OCI-LY1 (cell line): ENCODE measurements at regions not wholly inside any gene's neighbourhood (a gene's known extent, or its start where the extent isn't known, plus 50 kb on each side); places are given as distances from the start of the nearest gene placed in this dataset.

ENCODE experiments used
- H2AFZ ChIP-seq: fragments of 200-600 bp; sonication (generic), shearing (Covaris generic); 2 replicates; pipeline ENCODE4 v1.6.0; 2014; ENCODE audit warnings: antibody characterized with exemption, mild to moderate bottlenecking, low read length
- H3F3A ChIP-seq: fragments of 200-600 bp; sonication (generic), shearing (Covaris generic); 2 replicates; pipeline ENCODE4 v1.6.0; 2014; ENCODE audit warnings: mild to moderate bottlenecking, antibody characterized with exemption, low read length, moderate library complexity; ENCODE audit not compliant: insufficient read depth
- H3K27ac ChIP-seq: fragments of 200-600 bp; sonication (generic); 2 replicates; pipeline ENCODE4 v1.5.1; 2014; ENCODE audit warnings: low read length, mixed run types, mild to moderate bottlenecking, low read depth; ENCODE audit not compliant: poor library complexity, severe bottlenecking
- H3K27me3 ChIP-seq: fragments of 200-600 bp; sonication (generic); 2 replicates; pipeline ENCODE4 v1.6.0; 2014; ENCODE audit warnings: antibody characterized with exemption, mild to moderate bottlenecking, low read length, moderate library complexity; ENCODE audit not compliant: insufficient read depth
- H3K36me3 ChIP-seq: fragments of 200-600 bp; sonication (generic); 2 replicates; pipeline ENCODE4 v1.6.1; 2014; ENCODE audit warnings: mild to moderate bottlenecking, antibody characterized with exemption, low read length, moderate library complexity, mixed read lengths; ENCODE audit not compliant: insufficient read depth
- H3K4me1 ChIP-seq: fragments of 200-600 bp; sonication (generic); 2 replicates; pipeline ENCODE4 v1.5.1; 2014; ENCODE audit warnings: mild to moderate bottlenecking, low read length, moderate library complexity; ENCODE audit not compliant: insufficient read depth, severe bottlenecking
- H3K4me2 ChIP-seq: fragments of 200-600 bp; sonication (generic), shearing (Covaris generic); 2 replicates; pipeline ENCODE4 v1.6.1; 2014; ENCODE audit warnings: low read length
- H3K4me3 ChIP-seq: fragments of 200-600 bp; sonication (generic); 2 replicates; pipeline ENCODE4 v1.5.1; 2014; ENCODE audit warnings: low read length, low read depth, mild to moderate bottlenecking, mixed read lengths; ENCODE audit not compliant: poor library complexity, severe bottlenecking
- H3K79me2 ChIP-seq: fragments of 200-600 bp; shearing (Covaris generic); 2 replicates; pipeline ENCODE4 v1.6.1; 2016; ENCODE audit warnings: mixed run types, low read length, mixed read lengths; ENCODE audit not compliant: insufficient read depth
- H3K9ac ChIP-seq: fragments of 200-600 bp; sonication (generic), shearing (Covaris generic); 2 replicates; pipeline ENCODE4 v1.6.1; 2014; ENCODE audit warnings: mild to moderate bottlenecking, low read length, mixed read lengths
- H3K9me2 ChIP-seq: fragments of 200-600 bp; sonication (generic), shearing (Covaris generic); 2 replicates; pipeline ENCODE4 v1.6.1; 2014; ENCODE audit warnings: low read depth, mild to moderate bottlenecking, low read length, mixed read lengths
- H3K9me3 ChIP-seq: fragments of 200-600 bp; shearing (Covaris generic); 2 replicates; pipeline ENCODE4 v1.6.1; 2014; ENCODE audit warnings: low read length, mixed read lengths
- H4K20me1 ChIP-seq: fragments of 200-600 bp; sonication (generic), shearing (Covaris generic); 2 replicates; pipeline ENCODE4 v1.6.0; 2016; ENCODE audit warnings: mild to moderate bottlenecking, low read length; ENCODE audit not compliant: insufficient read depth
- EZH2 ChIP-seq: fragments of 200-600 bp; sonication (generic), shearing (Covaris generic); IDR thresholded peaks from 2 replicates; pipeline ENCODE4 v1.8.0; 2017; ENCODE audit warnings: borderline replicate concordance, mixed run types, mild to moderate bottlenecking, antibody characterized with exemption, low read length, moderate library complexity, mixed read lengths
- TF ChIP-seq, protein P1 (sequence below): fragments of 200-600 bp; sonication (generic), shearing (Covaris generic); IDR thresholded peaks from 2 replicates; pipeline ENCODE4 v1.5.1; 2017; ENCODE audit warnings: mild to moderate bottlenecking, antibody characterized with exemption, low read length, moderate library complexity, mixed read lengths

GRCh38 chr4:14371131-14371530 lies 631.1 kb upstream of the CPEB2 start:
- Histone ChIP-seq H3K79me2 (no peaks in the 10 kb centered on the region), H3K9ac (no peak overlapping the region), H3K27me3 (no peaks in the 10 kb centered on the region), H3K9me2 (no peaks in the 10 kb centered on the region), H3K4me3 (no peak overlapping the region), H3K36me3 (no peaks in the 10 kb centered on the region), H3K4me2 (no peak overlapping the region), H2AFZ (no peak overlapping the region), H3K27ac (no peak overlapping the region), H3F3A (no peaks in the 10 kb centered on the region), H3K4me1 (no peaks in the 10 kb centered on the region), H3K9me3 (no peaks in the 10 kb centered on the region), H4K20me1 (no peaks in the 10 kb centered on the region)
- TF ChIP-seq, protein P1, sequence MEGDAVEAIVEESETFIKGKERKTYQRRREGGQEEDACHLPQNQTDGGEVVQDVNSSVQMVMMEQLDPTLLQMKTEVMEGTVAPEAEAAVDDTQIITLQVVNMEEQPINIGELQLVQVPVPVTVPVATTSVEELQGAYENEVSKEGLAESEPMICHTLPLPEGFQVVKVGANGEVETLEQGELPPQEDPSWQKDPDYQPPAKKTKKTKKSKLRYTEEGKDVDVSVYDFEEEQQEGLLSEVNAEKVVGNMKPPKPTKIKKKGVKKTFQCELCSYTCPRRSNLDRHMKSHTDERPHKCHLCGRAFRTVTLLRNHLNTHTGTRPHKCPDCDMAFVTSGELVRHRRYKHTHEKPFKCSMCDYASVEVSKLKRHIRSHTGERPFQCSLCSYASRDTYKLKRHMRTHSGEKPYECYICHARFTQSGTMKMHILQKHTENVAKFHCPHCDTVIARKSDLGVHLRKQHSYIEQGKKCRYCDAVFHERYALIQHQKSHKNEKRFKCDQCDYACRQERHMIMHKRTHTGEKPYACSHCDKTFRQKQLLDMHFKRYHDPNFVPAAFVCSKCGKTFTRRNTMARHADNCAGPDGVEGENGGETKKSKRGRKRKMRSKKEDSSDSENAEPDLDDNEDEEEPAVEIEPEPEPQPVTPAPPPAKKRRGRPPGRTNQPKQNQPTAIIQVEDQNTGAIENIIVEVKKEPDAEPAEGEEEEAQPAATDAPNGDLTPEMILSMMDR: no peak
- no peak for TF ChIP-seq EZH2

GRCh38 chr4:14375816-14376215 lies 626.5 kb upstream of the CPEB2 start:
- Histone ChIP-seq H3K4me3 (no peak overlapping the region), H3K79me2 (no peaks in the 10 kb centered on the region), H3K27ac (no peak overlapping the region), H2AFZ (no peak overlapping the region), H3K9me2 (no peaks in the 10 kb centered on the region), H3K9ac (no peak overlapping the region), H3K4me1 (no peaks in the 10 kb centered on the region), H3K4me2 (no peak overlapping the region), H3K27me3 (no peaks in the 10 kb centered on the region), H3K9me3 (no peaks in the 10 kb centered on the region), H4K20me1 (no peaks in the 10 kb centered on the region), H3F3A (no peaks in the 10 kb centered on the region), H3K36me3 (no peaks in the 10 kb centered on the region)
- no peak for TF ChIP-seq EZH2
- TF ChIP-seq, protein P1: no peak

DNA sequence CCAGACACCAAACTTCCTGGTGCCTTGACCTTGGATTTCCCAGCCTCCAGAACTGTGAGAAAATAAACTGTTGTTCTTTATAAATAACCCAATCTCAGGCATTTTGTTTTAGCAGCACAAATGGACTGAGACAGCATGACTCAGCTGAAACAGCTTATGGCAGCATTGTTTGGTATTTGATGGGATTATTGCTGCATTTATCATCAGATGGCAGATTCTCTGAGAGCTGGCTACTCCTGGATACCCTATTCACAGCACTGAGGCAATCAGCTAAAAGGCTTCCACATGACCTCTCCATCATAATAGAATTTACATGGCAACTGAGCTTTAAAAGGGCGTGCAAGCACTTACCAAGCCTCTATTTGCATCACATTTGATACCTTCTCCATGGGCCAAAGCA lies 623.1 kb upstream of the CPEB2 start:
- Histone ChIP-seq H3K9me2 (no peaks in the 10 kb centered on the region), H3K4me1 (no peaks in the 10 kb centered on the region), H3K79me2 (no peaks in the 10 kb centered on the region), H3K27ac (no peak overlapping the region), H3K4me2 (no peak overlapping the region), H2AFZ (no peak overlapping the region), H3K4me3 (no peak overlapping the region), H3K36me3 (no peaks in the 10 kb centered on the region), H3K9ac (no peak overlapping the region), H3F3A (no peaks in the 10 kb centered on the region), H3K9me3 (no peaks in the 10 kb centered on the region), H4K20me1 (no peaks in the 10 kb centered on the region), H3K27me3 (no peaks in the 10 kb centered on the region)
- TF ChIP-seq EZH2: no peak
- TF ChIP-seq, protein P1: no peak
